ENCODE measurements at regions not wholly inside any gene's neighbourhood (a gene's known extent, or its start where the extent isn't known, plus 50 kb on each side); places are given as distances from the start of the nearest gene placed in this dataset.

GRCh38 chr17:72405662-72406230 is 284.9 kb downstream of the SOX9 start:
- no peak for TF ChIP-seq CTCF (conservative IDR thresholded peaks at IDR 0.05; ENCODE audit: low read depth in 2 of 2)
- no peak for TF ChIP-seq POLR2AphosphoS5 (IDR thresholded peaks at IDR 0.05; ENCODE audit: low read depth)

Data from GM23338 (cell line).